ENCODE measurements at regions not wholly inside any gene's neighbourhood (a gene's known extent, or its start where the extent isn't known, plus 50 kb on each side); places are given as distances from the start of the nearest gene placed in this dataset.

DNA sequence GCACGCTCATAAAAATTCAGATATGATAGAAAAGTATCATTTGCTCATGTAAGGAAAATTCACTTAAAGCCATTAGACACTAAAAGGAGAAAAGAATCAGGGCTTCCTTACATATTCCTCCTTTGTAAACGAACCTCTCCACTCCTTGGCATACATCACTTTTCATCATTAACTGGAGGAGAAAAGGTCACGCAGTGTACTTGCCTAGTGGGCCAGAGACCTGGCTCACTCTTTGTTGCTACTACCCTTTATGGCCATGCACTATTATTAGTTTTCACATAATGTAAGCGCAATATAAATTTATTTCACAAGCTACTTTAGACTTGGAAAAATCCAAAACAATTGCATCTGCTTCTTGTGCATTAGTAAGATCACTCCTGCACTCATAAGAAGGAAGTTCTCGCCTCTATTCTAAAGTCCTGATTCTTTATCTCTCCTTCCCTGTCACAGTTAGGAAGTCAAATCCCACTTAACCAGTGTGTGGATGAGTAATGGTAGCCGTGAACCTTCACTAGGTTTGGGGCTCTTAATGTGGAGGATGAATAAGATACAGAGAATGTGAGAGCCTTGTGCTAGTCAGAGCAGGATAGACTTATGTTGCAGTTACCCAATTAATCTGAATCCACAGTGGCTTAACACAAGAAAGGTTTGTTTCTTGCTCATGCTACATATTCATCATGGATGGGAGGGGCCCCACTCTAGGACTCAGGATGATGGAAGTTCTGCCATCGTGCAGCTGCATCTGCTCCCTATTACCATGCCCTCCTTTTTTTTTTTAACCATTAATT, 115.0 kb upstream of the GLS start:
- TF ChIP-seq CREB1 (IDR thresholded peaks at IDR 0.05) (no peak), TCF12 (IDR thresholded peaks at IDR 0.05; ENCODE audit: low read depth, low read length) (no peak), RNF2 (IDR thresholded peaks at IDR 0.05; ENCODE audit: borderline replicate concordance, low read depth, low read length, missing control alignments, poor library complexity, severe bottlenecking) (no peak), CBX5 (IDR thresholded peaks at IDR 0.05; ENCODE audit: low read depth, low read length) (no peak), MAX (IDR thresholded peaks at IDR 0.05) (no peak), CHD2 (IDR thresholded peaks at IDR 0.05; ENCODE audit: low read length) (no peak), SP4 (IDR thresholded peaks at IDR 0.05; ENCODE audit: low read length) (no peak)
- Histone ChIP-seq H2BK120ac (replicated peaks; ENCODE audit: low read depth, low read length) (no peak overlapping the region), H2AK5ac (ENCODE audit: low read depth, low read length) (no peak overlapping the region), H3K23me2 (ENCODE audit: low read depth, low read length) (no peaks in the 10 kb centered on the region), H2BK20ac (ENCODE audit: low read length) (no peak overlapping the region), H3K56ac (replicated peaks; ENCODE audit: insufficient read length, low read depth, low read length) (no peak overlapping the region), H4K91ac (replicated peaks; ENCODE audit: insufficient read length, low read length) (no peak overlapping the region), H4K5ac (ENCODE audit: insufficient read length, low read depth, low read length) (no peak overlapping the region), H3K27ac (ENCODE audit: low read depth, low read length) (no peak overlapping the region), H4K8ac (ENCODE audit: extremely low read depth, insufficient read depth, low read length) (no peak overlapping the region), H4K20me1 (replicated peaks in 1 of 2; ENCODE audit: control insufficient read depth in 1 of 2, insufficient read depth in 2 of 2, low read length in 2 of 2) (no peaks in the 10 kb centered on the region), H2AFZ (ENCODE audit: low read length) (no peak overlapping the region), H2BK15ac (ENCODE audit: low read length) (no peak overlapping the region), H3K4me2 (ENCODE audit: insufficient read depth in 1 of 2, low read depth in 2 of 2, low read length in 2 of 2) (no peak overlapping the region), H3K36me3 (ENCODE audit: control insufficient read depth in 2 of 4, insufficient read depth in 4 of 4, low read length in 3 of 4) (no peaks in the 10 kb centered on the region), H3K4ac (replicated peaks; ENCODE audit: insufficient read length, low read depth, low read length) (no peak overlapping the region), H3K79me1 (ENCODE audit: low read depth, low read length) (no peaks in the 10 kb centered on the region), H3K79me2 (ENCODE audit: control insufficient read depth in 1 of 2, insufficient read depth in 2 of 2, low read length in 2 of 2) (no peaks in the 10 kb centered on the region), H3K9ac (replicated peaks in 1 of 4; ENCODE audit: extremely low read depth in 1 of 4, low read depth in 3 of 4, low read length in 3 of 4) (no peak overlapping the region), H3K23ac (ENCODE audit: insufficient read length) (no peak overlapping the region), H2BK5ac (ENCODE audit: low read depth, low read length) (no peak overlapping the region), H3K27me3 (replicated peaks in 1 of 4; ENCODE audit: control insufficient read depth in 3 of 4, extremely low read depth in 1 of 4, insufficient read depth in 3 of 4, low read length in 3 of 4) (no peaks in the 10 kb centered on the region), H3K9me3 (ENCODE audit: insufficient read depth in 2 of 2, low read depth in 1 of 2, low read length in 1 of 2) (no peaks in the 10 kb centered on the region; a peak in 1 of 4 replicates), H3K14ac (ENCODE audit: insufficient read length) (no peak overlapping the region), H3K18ac (ENCODE audit: extremely low read depth, low read length) (no peak overlapping the region), H3K4me1 (replicated peaks in 1 of 4; ENCODE audit: control insufficient read depth in 3 of 4, insufficient read depth in 4 of 4, low read length in 3 of 4) (no peaks in the 10 kb centered on the region), H3K4me3 (ENCODE audit: extremely low read depth in 1 of 4, insufficient read depth in 2 of 4, low read depth in 3 of 4, low read length in 4 of 4) (no peak overlapping the region), H2BK12ac (ENCODE audit: low read depth, low read length) (no peak overlapping the region)
- DNase-seq (ENCODE audit: low read depth in 1 of 2, low spot score in 2 of 2) (no peak), FAIRE-seq (no peak)
- CTCF ChIA-PET (ENCODE audit: partially characterized antibody): interaction anchor here (2.0 kb wide), 1 partner anchor 15 kb away, joined by 11 read pairs; no protein-coding TSS in a partner anchor
- POLR2A ChIA-PET (ENCODE audit: partially characterized antibody): no interaction called here
- 88% methylated on average over 7 of the region's 7 CpGs; no CpG with 5 or more reads in 1 of the 2 experiments for WGBS, 2 experiments (ENCODE audit: extremely low coverage in 1 of 2, insufficient coverage in 1 of 2, insufficient read length in 1 of 2, insufficient replicate concordance in 2 of 2, low coverage in 1 of 2, low lambda C conversion rate in 2 of 2, missing lambda C conversion rate in 1 of 2)
